SK-N-SH (cell line): ENCODE measurements at regions not wholly inside any gene's neighbourhood (a gene's known extent, or its start where the extent isn't known, plus 50 kb on each side); places are given as distances from the start of the nearest gene placed in this dataset.

Experiments used
- CTCF ChIA-PET: fragments of 300-600, 350-600 bp; formaldehyde crosslinking; extraction: SDS; loops from one replicate; lab custom pipeline; 2021; lab: Yijun Ruan, JAX
- POLR2A ChIA-PET: fragments of 350-600 bp; sonication (Branson Sonifier 250); formaldehyde crosslinking; extraction: SDS; loops from one replicate; lab custom pipeline; 2020; ENCODE audit warnings: antibody characterized with exemption, inconsistent platforms; lab: Yijun Ruan, JAX
- DNase-seq: peaks from one replicate; pipeline ENCODE4 v3.0.0; 2012
- H2AFZ ChIP-seq: fragments of 200-600 bp; sonication (generic); 2 replicates; pipeline ENCODE4 v1.8.1; 2016; ENCODE audit warnings: antibody characterized with exemption, mild to moderate bottlenecking, low read depth
- H3F3A ChIP-seq: fragments of 200-600 bp; sonication (generic); replicated peaks from 2 replicates; pipeline ENCODE3; 2016; ENCODE audit warnings: antibody characterized with exemption, mild to moderate bottlenecking; ENCODE audit not compliant: insufficient read depth
- H3K27ac ChIP-seq, 2 experiments: fragments of 200-500 bp in 1 of 2; fragments of 200-600 bp in 1 of 2; sonication (Bioruptor generic) in 1 of 2; sonication (generic), shearing (Covaris generic) in 1 of 2; 2 replicates each; pipeline versions ENCODE4 v1.5.1 to v1.6.1; 2014 to 2016; ENCODE audit warnings: low read depth in 2 of 2, inconsistent platforms in 1 of 2, low read length in 1 of 2, mild to moderate bottlenecking in 1 of 2, mixed read lengths in 1 of 2
- H3K27me3 ChIP-seq: fragments of 200-600 bp; sonication (generic), shearing (Covaris generic); 2 replicates; pipeline ENCODE4 v1.6.1; 2016; ENCODE audit warnings: mixed run types; ENCODE audit not compliant: insufficient read depth
- H3K36me3 ChIP-seq, 2 experiments: fragments of 200-500 bp in 1 of 2; fragments of 200-600 bp in 1 of 2; sonication (Bioruptor generic) in 1 of 2; sonication (generic) in 1 of 2; replicated peaks in 1 of 2; 2 replicates each; pipeline versions ENCODE3 to v1.5.1; 2014 to 2016; ENCODE audit warnings: low read length in 1 of 2, mild to moderate bottlenecking in 1 of 2; ENCODE audit not compliant: insufficient read depth in 2 of 2, control insufficient read depth in 1 of 2
- H3K4me1 ChIP-seq, 2 experiments: fragments of 200-500 bp in 1 of 2; fragments of 200-600 bp in 1 of 2; sonication (Bioruptor generic) in 1 of 2; sonication (generic), shearing (Covaris generic) in 1 of 2; 2 replicates each; pipeline versions ENCODE4 v1.5.1 to v1.6.1; 2014 to 2016; ENCODE audit warnings: low read depth in 1 of 2, low read length in 1 of 2, mixed run types in 1 of 2; ENCODE audit not compliant: insufficient read depth in 2 of 2, control insufficient read depth in 1 of 2
- H3K4me2 ChIP-seq: fragments of 200-600 bp; sonication (generic), shearing (Covaris generic); 2 replicates; pipeline ENCODE4 v1.6.1; 2017; ENCODE audit warnings: mixed run types
- H3K4me3 ChIP-seq, 2 experiments: fragments of 200-500 bp in 1 of 2; fragments of 200-600 bp in 1 of 2; sonication (Bioruptor generic) in 1 of 2; sonication (generic), shearing (Covaris generic) in 1 of 2; 2 replicates each; pipeline versions ENCODE4 v1.5.1 to v1.8.1; 2014 to 2016; ENCODE audit warnings: low read depth in 2 of 2, inconsistent platforms in 1 of 2, low read length in 1 of 2, mild to moderate bottlenecking in 1 of 2, mixed read lengths in 1 of 2, moderate library complexity in 1 of 2
- H3K79me2 ChIP-seq: fragments of 200-600 bp; sonication (generic); 2 replicates; pipeline ENCODE4 v1.8.1; 2017; ENCODE audit warnings: mild to moderate bottlenecking; ENCODE audit not compliant: insufficient read depth
- H3K9ac ChIP-seq: fragments of 200-600 bp; sonication (generic); 2 replicates; pipeline ENCODE4 v1.6.1; 2017; ENCODE audit warnings: mixed run types
- H3K9me2 ChIP-seq: fragments of 200-600 bp; sonication (generic); 2 replicates; pipeline ENCODE4 v1.6.1; 2017; ENCODE audit warnings: mixed run types
- H3K9me3 ChIP-seq: fragments of 200-600 bp; sonication (generic); 2 replicates; pipeline ENCODE4 v1.6.1; 2017; ENCODE audit warnings: mixed run types, mild to moderate bottlenecking, moderate library complexity
- H4K20me1 ChIP-seq: fragments of 200-600 bp; sonication (generic); 2 replicates; pipeline ENCODE4 v1.6.1; 2017; ENCODE audit warnings: mild to moderate bottlenecking, mixed run types; ENCODE audit not compliant: insufficient read depth
- ELF1 ChIP-seq: IDR thresholded peaks from 2 replicates; pipeline ENCODE4 v1.4.0; 2012
- EP300 ChIP-seq, 2 experiments: IDR thresholded peaks; 2 replicates each; pipeline versions ENCODE4 v1.4.0 to v1.6.1; 2012; ENCODE audit warnings: borderline replicate concordance in 1 of 2, low read depth in 1 of 2, low read length in 1 of 2
- FOXJ3 ChIP-seq: sonication (generic); formaldehyde crosslinking; IDR thresholded peaks from 2 replicates; pipeline ENCODE4 v1.5.1; 2020; ENCODE audit warnings: mild to moderate bottlenecking, missing genetic modification reagents
- GATA2 ChIP-seq: sonication (generic); formaldehyde crosslinking; IDR thresholded peaks from 2 replicates; pipeline ENCODE4 v1.5.0; 2020; ENCODE audit warnings: mild to moderate bottlenecking, missing genetic modification reagents
- NFIC ChIP-seq: IDR thresholded peaks from 2 replicates; pipeline ENCODE4 v1.4.0; 2012; ENCODE audit warnings: borderline replicate concordance
- NRF1 ChIP-seq: IDR thresholded peaks from 2 replicates; pipeline ENCODE4 v1.6.1; 2012; ENCODE audit warnings: low read depth, mild to moderate bottlenecking, low read length
- PBX3 ChIP-seq: IDR thresholded peaks from 2 replicates; pipeline ENCODE4; 2012
- RAD21 ChIP-seq: IDR thresholded peaks from 2 replicates; pipeline ENCODE4 v1.6.1; 2012; ENCODE audit warnings: mild to moderate bottlenecking, low read length
- RCOR1 ChIP-seq: fragments of 150-350 bp; IDR thresholded peaks from 2 replicates; pipeline ENCODE4 v1.6.1; 2017; ENCODE audit warnings: antibody characterized with exemption, low read length
- REST ChIP-seq: IDR thresholded peaks from 2 replicates; pipeline ENCODE4 v1.6.1; 2012; ENCODE audit warnings: mild to moderate bottlenecking, low read depth, low read length, moderate library complexity
- RXRA ChIP-seq: IDR thresholded peaks from 2 replicates; pipeline ENCODE4 v1.4.0; 2012; ENCODE audit warnings: low read depth, mild to moderate bottlenecking, borderline replicate concordance
- SIN3A ChIP-seq: IDR thresholded peaks from 2 replicates; pipeline ENCODE4 v1.6.1; 2012; ENCODE audit warnings: low read depth, mild to moderate bottlenecking, low read length, moderate library complexity, borderline replicate concordance
- TCF12 ChIP-seq: IDR thresholded peaks from 2 replicates; pipeline ENCODE4 v1.4.0; 2012
- USF1 ChIP-seq: IDR thresholded peaks from 2 replicates; pipeline ENCODE4 v1.4.0; 2012; ENCODE audit warnings: low read depth, borderline replicate concordance
- ZBTB33 ChIP-seq: IDR thresholded peaks from 2 replicates; pipeline ENCODE4 v1.4.0; 2012; ENCODE audit warnings: low read depth, borderline replicate concordance
- WGBS: methylation state at CpG from one replicate; pipeline ENCODE4 v1.1.6; 2017; ENCODE audit warnings: low lambda C conversion rate; 5-methylcytosine and 5-hydroxymethylcytosine counted together

GRCh38 chr2:58893656-58894351, 652.7 kb upstream of the FANCL start:
- no peaks in the 10 kb centered on the region for H3F3A ChIP-seq
- no peaks in the 10 kb centered on the region for H3K9me3 ChIP-seq
- no peak overlapping the region for H3K9ac ChIP-seq
- no peak overlapping the region for H3K4me3 ChIP-seq
- no peaks in the 10 kb centered on the region for H3K4me1 ChIP-seq
- H3K27me3 ChIP-seq, result no peaks in the 10 kb centered on the region; the same call in 1 of the 2 replicates
- no peak overlapping the region for H3K27ac ChIP-seq
- no peaks in the 10 kb centered on the region for H3K79me2 ChIP-seq
- no peaks in the 10 kb centered on the region for H3K9me2 ChIP-seq
- CTCF ChIA-PET, result interaction anchor here (1.0 kb wide), 1 partner anchor 996 kb away, joined by 3 read pairs; no protein-coding TSS in a partner anchor
- no peaks in the 10 kb centered on the region for H3K36me3 ChIP-seq
- H3K4me2 ChIP-seq, result no peak overlapping the region
- no peak for DNase-seq
- TF ChIP-seq USF1 (no peak), TCF12 (no peak), RXRA (no peak), NFIC (no peak), ZBTB33 (no peak), SIN3A (no peak), EP300 (IDR thresholded peaks at IDR 0.05; ENCODE audit: borderline replicate concordance in 1 of 2, low read depth in 1 of 2, low read length in 1 of 2) (no peak), REST (no peak), RCOR1 (no peak), RAD21 (no peak), PBX3 (no peak), ELF1 (no peak), FOXJ3 (CRISPR knock-in tag) (no peak), GATA2 (CRISPR knock-in tag) (no peak), NRF1 (no peak)
- TF ChIP-seq, all 33 proteins: peak for 0
- POLR2A ChIA-PET, result no interaction called here
- WGBS, result 51% methylated on average over 13 of the region's 14 CpGs
- Histone ChIP-seq H4K20me1 (no peaks in the 10 kb centered on the region), H2AFZ (no peak overlapping the region)
